ENCODE measurements at regions not wholly inside any gene's neighbourhood (a gene's known extent, or its start where the extent isn't known, plus 50 kb on each side); places are given as distances from the start of the nearest gene placed in this dataset.

DNA sequence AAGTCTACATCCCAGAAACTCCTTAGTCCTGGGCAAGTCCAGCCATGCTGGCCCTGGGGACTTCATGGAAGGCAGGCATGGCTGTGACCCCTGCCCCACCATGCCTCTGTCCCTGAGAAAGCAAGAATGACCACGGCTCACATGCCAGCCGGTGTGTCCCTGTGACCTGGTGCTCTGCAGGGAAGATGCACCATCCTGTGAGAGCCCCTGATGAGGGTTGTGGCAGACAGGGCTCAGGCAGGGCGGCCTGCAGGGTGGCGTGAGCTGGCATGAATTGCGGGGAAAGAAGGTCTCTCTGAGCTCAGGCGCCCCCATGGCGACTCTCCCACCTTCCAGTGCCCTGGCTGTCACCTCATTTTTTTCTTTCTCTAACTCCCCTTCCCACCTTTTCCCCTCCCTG is 260.3 kb downstream of the RBFOX3 start:
- no peak for TF ChIP-seq TCF7L2 (IDR thresholded peaks at IDR 0.05; ENCODE audit: low read depth, low read length)
- no peak for TF ChIP-seq ZNF562 (CRISPR knock-in tag; IDR thresholded peaks at IDR 0.05; ENCODE audit: borderline replicate concordance)
- TF ChIP-seq MXI1 (IDR thresholded peaks at IDR 0.05; ENCODE audit: borderline replicate concordance, low read depth, low read length): no peak
- no peak for TF ChIP-seq ZMYM4 (CRISPR knock-in tag; IDR thresholded peaks at IDR 0.05)
- no peak for TF ChIP-seq ZNF251 (CRISPR knock-in tag; IDR thresholded peaks at IDR 0.05)
- no peak for TF ChIP-seq SKI (IDR thresholded peaks at IDR 0.05; ENCODE audit: partially characterized antibody)
- no peak for TF ChIP-seq ZNF253 (CRISPR knock-in tag; IDR thresholded peaks at IDR 0.05; ENCODE audit: borderline replicate concordance)
- TF ChIP-seq NCOR1 (IDR thresholded peaks at IDR 0.05; ENCODE audit: borderline replicate concordance, low read length): no peak
- no peak for TF ChIP-seq MTA3 (CRISPR knock-in tag; IDR thresholded peaks at IDR 0.05)
- TF ChIP-seq ZNF709 (CRISPR knock-in tag; IDR thresholded peaks at IDR 0.05): no peak
- no peak for TF ChIP-seq RCOR2 (CRISPR knock-in tag; IDR thresholded peaks at IDR 0.05)
- no peak for TF ChIP-seq TCF12 (IDR thresholded peaks at IDR 0.05)
- no peak for TF ChIP-seq TCF12 (CRISPR knock-in tag; IDR thresholded peaks at IDR 0.05)
- no peak for TF ChIP-seq NFE2 (CRISPR knock-in tag; IDR thresholded peaks at IDR 0.05)
- TF ChIP-seq NPAS2 (CRISPR knock-in tag; IDR thresholded peaks at IDR 0.05; ENCODE audit: borderline replicate concordance): no peak
- TF ChIP-seq MTF2 (CRISPR knock-in tag; IDR thresholded peaks at IDR 0.05; ENCODE audit: borderline replicate concordance): no peak
- no peak for FAIRE-seq
- Histone ChIP-seq H3K27ac (ENCODE audit: extremely low read length, insufficient read depth, low read length) (no peak overlapping the region), H3K79me2 (ENCODE audit: insufficient read depth, low read length) (no peaks in the 10 kb centered on the region), H3K4me1 (ENCODE audit: insufficient read depth, low read length) (no peaks in the 10 kb centered on the region), H3K9ac (ENCODE audit: insufficient read depth, low read depth, low read length) (no peak overlapping the region), H3K36me3 (replicated peaks in 1 of 2; ENCODE audit: control insufficient read depth in 1 of 2, insufficient read depth in 2 of 2, low read length in 2 of 2) (no peaks in the 10 kb centered on the region), H3K9me3 (ENCODE audit: low read length) (no peaks in the 10 kb centered on the region), H4K20me1 (ENCODE audit: insufficient read depth, low read length) (no peaks in the 10 kb centered on the region; the same call in 1 of the 2 replicates), H2AFZ (ENCODE audit: low read length) (no peak overlapping the region), H3K27me3 (ENCODE audit: control insufficient read depth in 1 of 2, insufficient read depth in 2 of 2, low read length in 2 of 2) (peaks cover 12 to 71% of the 10 kb centered on the region in 2 experiments; a peak in 4 of 5 replicates), H3K4me2 (ENCODE audit: low read depth, low read length) (no peak overlapping the region), H3K4me3 (replicated peaks in 1 of 3; ENCODE audit: insufficient read depth in 1 of 3, low read depth in 2 of 3, low read length in 3 of 3) (no peak overlapping the region)
- POLR2A ChIA-PET: no interaction called here
- no peak for DNase-seq (ENCODE audit: low spot score)
- no TSS peak for BruUV-seq (replicated peaks)
- 2% methylated on average over 5 of the region's 7 CpGs for WGBS (ENCODE audit: low lambda C conversion rate)
- CTCF ChIA-PET (ENCODE audit: low intra/inter-chr PET ratio, low total read pairs): no interaction called here
- ATAC-seq: no peak; the same call in 2 of the 3 replicates
- intact Hi-C loops (cut with micrococcal nuclease; ENCODE audit: unreplicated experiment) (no loop called here), in situ Hi-C loops (cut with HindIII; ENCODE audit: extremely low pct_ligation_motif_present, low pct_unique_long_range_greater_than_20kb) (no loop called here)

Measured in HepG2 (cell line).